Prostate gland (tissue), 2 donors: ENCODE measurements at regions not wholly inside any gene's neighbourhood (a gene's known extent, or its start where the extent isn't known, plus 50 kb on each side); places are given as distances from the start of the nearest gene placed in this dataset.

Experiments
- DNase-seq: peaks from one replicate; pipeline ENCODE4 v3.0.0-alpha.2; 2019; ENCODE audit warnings: low spot score
- H3K27ac ChIP-seq, 2 donors: fragments of 200-600 bp; sonication (generic); 2 replicates each; pipeline ENCODE4 v1.5.1; 2017 to 2019
- H3K27me3 ChIP-seq: fragments of 200-600 bp; sonication (generic); replicated peaks from 2 replicates; pipeline ENCODE4 v1.5.1; 2019; ENCODE audit not compliant: insufficient read depth
- H3K36me3 ChIP-seq, 2 donors: fragments of 200-600 bp; sonication (generic); 1 replicate in 1 of 2; 2 replicates in 1 of 2; pipeline versions ENCODE4 v1.5.1 to v1.8.1; 2017 to 2019
- H3K4me1 ChIP-seq: fragments of 200-600 bp; sonication (generic); replicated peaks from 2 replicates; pipeline ENCODE4 v1.5.1; 2019
- H3K4me3 ChIP-seq, 2 donors: fragments of 200-600 bp; sonication (generic); 2 replicates each; pipeline ENCODE4 v1.5.1; 2017 to 2019
- H3K9me3 ChIP-seq: fragments of 200-600 bp; sonication (generic); 2 replicates; pipeline ENCODE4 v1.5.1; 2017
- POLR2A ChIP-seq: fragments of 450-650 bp; IDR thresholded peaks from one replicate; pipeline ENCODE4 v1.6.1; 2016; ENCODE audit warnings: antibody characterized with exemption, mild to moderate bottlenecking
- POLR2AphosphoS5 ChIP-seq: sonication (generic); formaldehyde crosslinking; IDR thresholded peaks from one replicate; pipeline ENCODE4 v1.6.1; 2017; ENCODE audit warnings: antibody characterized with exemption
- WGBS: methylation state at CpG from one replicate; pipeline ENCODE4 v1.1.5; 2018; 5-methylcytosine and 5-hydroxymethylcytosine counted together
- intact Hi-C: fragments of 100-400 bp; cut with DNase I; formaldehyde crosslinking; loops from one replicate; pipeline ENCODE4 v1.14.2; 2022
- TF ChIP-seq, protein P1 (sequence below), 4 experiments: fragments of 200-600 bp in 2 of 4; fragments of 450-650 bp in 2 of 4; sonication (generic) in 2 of 4; IDR thresholded peaks; 1 replicate in 3 of 4; 2 replicates in 1 of 4; pipeline ENCODE4 v1.5.1; 2016 to 2019; ENCODE audit warnings: antibody characterized with exemption in 4 of 4, mild to moderate bottlenecking in 2 of 4, moderate library complexity in 2 of 4

- intact Hi-C loops, result no loop called here
- TF ChIP-seq POLR2A (no peak), POLR2AphosphoS5 (no peak)
- TF ChIP-seq, protein P1, sequence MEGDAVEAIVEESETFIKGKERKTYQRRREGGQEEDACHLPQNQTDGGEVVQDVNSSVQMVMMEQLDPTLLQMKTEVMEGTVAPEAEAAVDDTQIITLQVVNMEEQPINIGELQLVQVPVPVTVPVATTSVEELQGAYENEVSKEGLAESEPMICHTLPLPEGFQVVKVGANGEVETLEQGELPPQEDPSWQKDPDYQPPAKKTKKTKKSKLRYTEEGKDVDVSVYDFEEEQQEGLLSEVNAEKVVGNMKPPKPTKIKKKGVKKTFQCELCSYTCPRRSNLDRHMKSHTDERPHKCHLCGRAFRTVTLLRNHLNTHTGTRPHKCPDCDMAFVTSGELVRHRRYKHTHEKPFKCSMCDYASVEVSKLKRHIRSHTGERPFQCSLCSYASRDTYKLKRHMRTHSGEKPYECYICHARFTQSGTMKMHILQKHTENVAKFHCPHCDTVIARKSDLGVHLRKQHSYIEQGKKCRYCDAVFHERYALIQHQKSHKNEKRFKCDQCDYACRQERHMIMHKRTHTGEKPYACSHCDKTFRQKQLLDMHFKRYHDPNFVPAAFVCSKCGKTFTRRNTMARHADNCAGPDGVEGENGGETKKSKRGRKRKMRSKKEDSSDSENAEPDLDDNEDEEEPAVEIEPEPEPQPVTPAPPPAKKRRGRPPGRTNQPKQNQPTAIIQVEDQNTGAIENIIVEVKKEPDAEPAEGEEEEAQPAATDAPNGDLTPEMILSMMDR (IDR thresholded peaks at IDR 0.05), result no peak
- WGBS, result 93% methylated on average over 6 of the region's 6 CpGs
- Histone ChIP-seq H3K36me3 (no peaks in the 10 kb centered on the region), H3K9me3 (no peaks in the 10 kb centered on the region), H3K27ac (no peak overlapping the region), H3K4me1 (no peaks in the 10 kb centered on the region), H3K27me3 (no peaks in the 10 kb centered on the region), H3K4me3 (no peak overlapping the region)
- no peak for DNase-seq
Observed at GRCh38 chr3:184639351-184639750, 72.5 kb downstream of the MAGEF1 start.

- Histone ChIP-seq H3K9me3 (no peaks in the 10 kb centered on the region), H3K4me3 (no peak overlapping the region), H3K36me3 (no peaks in the 10 kb centered on the region), H3K4me1 (no peaks in the 10 kb centered on the region), H3K27me3 (no peaks in the 10 kb centered on the region), H3K27ac (no peak overlapping the region)
- no peak for DNase-seq
- TF ChIP-seq POLR2AphosphoS5 (no peak), POLR2A (no peak)
- TF ChIP-seq, protein P1 (IDR thresholded peaks at IDR 0.05), result no peak
- intact Hi-C loops, result no loop called here
- 90% methylated on average over 2 of the region's 2 CpGs for whole genome bisulfite sequencing
Observed at GRCh38 chr3:184637705-184638104, 74.2 kb downstream of the MAGEF1 start.

DNA sequence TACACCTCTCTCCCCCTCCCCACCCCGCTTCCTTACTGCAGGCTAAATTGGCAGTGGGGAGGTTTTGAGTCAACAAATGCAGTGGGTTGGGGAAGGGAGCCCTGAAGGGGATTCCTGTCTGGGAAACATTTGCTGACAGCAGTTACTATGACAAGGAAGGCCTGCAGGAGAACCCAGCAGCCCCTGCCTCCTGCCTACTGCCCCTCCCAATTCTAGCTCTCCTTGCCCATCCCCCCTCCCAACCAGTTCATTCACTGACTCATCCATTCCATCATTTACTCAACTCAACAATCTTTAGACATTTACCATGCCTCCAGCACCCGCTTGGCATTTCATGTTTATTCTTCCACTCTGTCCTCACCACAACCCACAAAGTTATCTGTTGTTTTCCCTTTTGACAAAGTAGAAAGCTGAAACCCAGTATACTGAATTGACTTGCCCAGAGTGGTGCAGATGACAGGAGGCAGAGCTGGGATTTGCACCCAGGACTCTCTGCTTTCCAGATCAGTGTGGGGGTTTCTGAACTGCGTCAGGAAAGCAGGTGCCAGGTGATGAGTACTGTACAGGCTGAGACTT is 75.0 kb downstream of the MAGEF1 start:
- no peak for DNase-seq
- Histone ChIP-seq H3K4me1 (no peaks in the 10 kb centered on the region), H3K36me3 (no peaks in the 10 kb centered on the region), H3K9me3 (no peaks in the 10 kb centered on the region), H3K27me3 (no peaks in the 10 kb centered on the region), H3K4me3 (no peak overlapping the region), H3K27ac (no peak overlapping the region)
- TF ChIP-seq POLR2A (no peak), POLR2AphosphoS5 (no peak)
- TF ChIP-seq, protein P1 (IDR thresholded peaks at IDR 0.05), result no peak
- intact Hi-C loops, result no loop called here
- WGBS, result 70% methylated on average over 3 of the region's 3 CpGs

DNA sequence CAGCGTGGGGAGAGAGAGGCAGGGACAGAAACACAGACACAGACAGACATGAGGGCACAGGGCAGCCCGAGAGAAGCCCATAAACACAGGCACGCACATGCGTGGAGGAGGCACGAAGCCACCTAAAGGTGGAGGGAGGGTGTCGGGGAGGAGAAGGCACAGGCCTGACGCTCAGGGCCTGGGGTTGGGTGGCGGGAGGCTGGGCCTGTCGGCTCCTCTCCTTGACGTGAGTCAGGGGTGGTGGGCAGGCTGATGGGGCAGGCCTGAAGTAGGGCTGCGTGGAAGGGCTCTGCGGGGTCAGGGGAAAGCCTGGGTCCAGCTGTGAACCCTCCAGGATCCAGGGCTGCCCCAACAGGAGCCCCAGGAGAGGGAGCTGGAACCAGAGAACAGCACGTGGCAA is 74.2 kb downstream of the EPHB3 start:
- no peaks in the 10 kb centered on the region for H3K9me3 ChIP-seq
- DNase-seq, result no peak
- no peak overlapping the region for H3K4me3 ChIP-seq
- no peak overlapping the region for H3K27ac ChIP-seq
- no peaks in the 10 kb centered on the region for H3K36me3 ChIP-seq
- H3K27me3 ChIP-seq, result no peaks in the 10 kb centered on the region
- intact Hi-C loops, result no loop called here
- 78% methylated on average over 13 of the region's 13 CpGs for WGBS
- no peaks in the 10 kb centered on the region for H3K4me1 ChIP-seq
- TF ChIP-seq, protein P1 (IDR thresholded peaks at IDR 0.05), result no peak
- no peak for TF ChIP-seq POLR2A
- no peak for TF ChIP-seq POLR2AphosphoS5

GRCh38 chr3:184635126-184635525 is 73.5 kb downstream of the EPHB3 start:
- Histone ChIP-seq H3K9me3 (no peaks in the 10 kb centered on the region), H3K4me3 (no peak overlapping the region), H3K27ac (no peak overlapping the region), H3K27me3 (no peaks in the 10 kb centered on the region), H3K36me3 (no peaks in the 10 kb centered on the region), H3K4me1 (no peaks in the 10 kb centered on the region)
- intact Hi-C loops, result no loop called here
- no peak for DNase-seq
- WGBS, result 58% methylated on average over 8 of the region's 8 CpGs
- TF ChIP-seq, protein P1 (IDR thresholded peaks at IDR 0.05), result no peak
- TF ChIP-seq POLR2A, result no peak
- no peak for TF ChIP-seq POLR2AphosphoS5
